H1 (cell line): ENCODE measurements at regions not wholly inside any gene's neighbourhood (a gene's known extent, or its start where the extent isn't known, plus 50 kb on each side); places are given as distances from the start of the nearest gene placed in this dataset.

ENCODE experiments used
- CTCF ChIA-PET: fragments of 300-600 bp; sonication (Branson Sonifier 250); formaldehyde crosslinking; loops from one replicate; lab custom pipeline; 2021; ENCODE audit not compliant: partially characterized antibody; lab: Charles Lee
- POLR2A ChIA-PET: fragments of 300-600 bp; sonication (Branson Sonifier 250); formaldehyde crosslinking; loops from one replicate; lab custom pipeline; 2021; ENCODE audit warnings: inconsistent platforms; ENCODE audit not compliant: partially characterized antibody; lab: Charles Lee
- DNase-seq, 2 experiments: peaks; one replicate each; pipeline versions ENCODE4 v3.0.0 to v3.0.0-alpha.2; 2010 to 2022; ENCODE audit warnings: low spot score in 2 of 2, low read depth in 1 of 2, mixed read lengths in 1 of 2
- FAIRE-seq: peaks from 2 replicates; lab custom pipeline; 2011; peaks lifted over from hg19 to GRCh38; lab: Jason Lieb, UNC
- H2AFZ ChIP-seq: 2 replicates; pipeline ENCODE4 v1.8.1; 2012; ENCODE audit warnings: low read length, inconsistent platforms
- H2AK5ac ChIP-seq: 2 replicates; pipeline ENCODE4 v1.6.1; 2013; ENCODE audit warnings: low read depth, low read length
- H2BK120ac ChIP-seq: replicated peaks from 2 replicates; pipeline ENCODE3; 2013; ENCODE audit warnings: low read depth, low read length, inconsistent platforms
- H2BK12ac ChIP-seq: 2 replicates; pipeline ENCODE4 v1.6.1; 2013; ENCODE audit warnings: low read depth, low read length
- H2BK15ac ChIP-seq: 2 replicates; pipeline ENCODE4 v1.6.1; 2013; ENCODE audit warnings: low read length
- H2BK20ac ChIP-seq: 2 replicates; pipeline ENCODE4 v1.6.1; 2013; ENCODE audit warnings: low read length
- H2BK5ac ChIP-seq: 2 replicates; pipeline ENCODE4 v1.6.1; 2013; ENCODE audit warnings: low read depth, low read length
- H3K14ac ChIP-seq: 2 replicates; pipeline ENCODE4 v1.6.1; 2013; ENCODE audit warnings: inconsistent platforms; ENCODE audit not compliant: insufficient read length
- H3K18ac ChIP-seq: 2 replicates; pipeline ENCODE4 v1.6.1; 2013; ENCODE audit warnings: low read length; ENCODE audit errors: extremely low read depth
- H3K23ac ChIP-seq: 2 replicates; pipeline ENCODE4 v1.6.1; 2013; ENCODE audit warnings: inconsistent platforms; ENCODE audit not compliant: insufficient read length
- H3K23me2 ChIP-seq: 2 replicates; pipeline ENCODE4 v1.6.1; 2013; ENCODE audit warnings: low read depth, low read length
- H3K27ac ChIP-seq: 2 replicates; pipeline ENCODE4 v1.6.1; 2011; ENCODE audit warnings: low read depth, low read length, inconsistent platforms
- H3K27me3 ChIP-seq, 4 experiments: replicated peaks in 1 of 4; 1 replicate in 1 of 4; 2 replicates in 3 of 4; pipeline versions ENCODE4 v1.6.1 to v1.8.1; 2011 to 2013; ENCODE audit warnings: low read length in 3 of 4, mild to moderate bottlenecking in 3 of 4, inconsistent platforms in 2 of 4, mixed read lengths in 2 of 4, moderate library complexity in 1 of 4; ENCODE audit not compliant: control insufficient read depth in 3 of 4, insufficient read depth in 3 of 4; ENCODE audit errors: extremely low read depth in 1 of 4
- H3K36me3 ChIP-seq, 4 experiments: 2 replicates each; pipeline versions ENCODE4 v1.6.1 to v1.8.1; 2011 to 2013; ENCODE audit warnings: mild to moderate bottlenecking in 4 of 4, low read length in 3 of 4, moderate library complexity in 2 of 4, control low read depth in 1 of 4, inconsistent platforms in 1 of 4; ENCODE audit not compliant: insufficient read depth in 4 of 4, control insufficient read depth in 2 of 4
- H3K4ac ChIP-seq: replicated peaks from 2 replicates; pipeline ENCODE3; 2013; ENCODE audit warnings: low read length, low read depth, mixed read lengths, inconsistent platforms; ENCODE audit not compliant: insufficient read length
- H3K4me1 ChIP-seq, 4 experiments: replicated peaks in 1 of 4; 1 replicate in 1 of 4; 2 replicates in 3 of 4; pipeline versions ENCODE4 v1.6.1 to v1.8.1; 2011 to 2013; ENCODE audit warnings: low read length in 3 of 4, inconsistent platforms in 2 of 4, mixed read lengths in 1 of 4; ENCODE audit not compliant: insufficient read depth in 4 of 4, control insufficient read depth in 3 of 4
- H3K4me2 ChIP-seq, 2 experiments: 2 replicates each; pipeline versions ENCODE4 v1.6.1 to v1.8.1; 2011 to 2013; ENCODE audit warnings: low read depth in 2 of 2, low read length in 2 of 2, control low read depth in 1 of 2, inconsistent platforms in 1 of 2, mild to moderate bottlenecking in 1 of 2; ENCODE audit not compliant: insufficient read depth in 1 of 2
- H3K4me3 ChIP-seq, 4 experiments: fragments of 200-600, 300-600 bp in 1 of 4; sonication (generic), shearing (Covaris generic), sonication (Bioruptor Twin) in 1 of 4; 2 replicates each; pipeline versions ENCODE4 v1.5.1 to v1.8.1; 2011 to 2016; ENCODE audit warnings: low read length in 4 of 4, low read depth in 3 of 4, control low read depth in 2 of 4, inconsistent platforms in 2 of 4, mild to moderate bottlenecking in 2 of 4, mixed read lengths in 1 of 4, moderate library complexity in 1 of 4; ENCODE audit not compliant: insufficient read depth in 2 of 4; ENCODE audit errors: extremely low read depth in 1 of 4
- H3K56ac ChIP-seq: replicated peaks from 2 replicates; pipeline ENCODE3; 2013; ENCODE audit warnings: low read depth, mild to moderate bottlenecking, mixed read lengths, low read length, inconsistent platforms; ENCODE audit not compliant: insufficient read length
- H3K79me1 ChIP-seq: 2 replicates; pipeline ENCODE4 v1.6.1; 2013; ENCODE audit warnings: low read depth, low read length, control low read depth
- H3K79me2 ChIP-seq, 2 experiments: 2 replicates each; pipeline versions ENCODE4 v1.6.1 to v1.8.1; 2012 to 2013; ENCODE audit warnings: low read length in 2 of 2, mild to moderate bottlenecking in 2 of 2, inconsistent platforms in 1 of 2; ENCODE audit not compliant: insufficient read depth in 2 of 2, control insufficient read depth in 1 of 2
- H3K9ac ChIP-seq, 4 experiments: replicated peaks in 1 of 4; 1 replicate in 1 of 4; 2 replicates in 3 of 4; pipeline versions ENCODE4 v1.6.1 to v1.8.1; 2011 to 2013; ENCODE audit warnings: low read depth in 3 of 4, low read length in 3 of 4, control low read depth in 2 of 4, mild to moderate bottlenecking in 2 of 4, moderate library complexity in 2 of 4, inconsistent platforms in 1 of 4; ENCODE audit errors: extremely low read depth in 1 of 4
- H3K9me3 ChIP-seq, 2 experiments: 2 replicates each; pipeline versions ENCODE4 v1.6.1 to v1.8.1; 2012 to 2013; ENCODE audit warnings: mild to moderate bottlenecking in 2 of 2, moderate library complexity in 2 of 2, control low read depth in 1 of 2, inconsistent platforms in 1 of 2, low read depth in 1 of 2, low read length in 1 of 2, mixed read lengths in 1 of 2; ENCODE audit not compliant: insufficient read depth in 2 of 2
- H4K20me1 ChIP-seq, 2 experiments: replicated peaks in 1 of 2; 2 replicates each; pipeline versions ENCODE3 to v1.8.1; 2011 to 2013; ENCODE audit warnings: inconsistent platforms in 2 of 2, low read length in 2 of 2, mild to moderate bottlenecking in 1 of 2; ENCODE audit not compliant: insufficient read depth in 2 of 2, control insufficient read depth in 1 of 2
- H4K5ac ChIP-seq: 2 replicates; pipeline ENCODE4 v1.6.1; 2013; ENCODE audit warnings: low read length, low read depth, mixed read lengths, inconsistent platforms; ENCODE audit not compliant: insufficient read length
- H4K8ac ChIP-seq: 2 replicates; pipeline ENCODE4 v1.8.0; 2013; ENCODE audit warnings: mild to moderate bottlenecking, moderate library complexity, low read length, inconsistent platforms; ENCODE audit not compliant: insufficient read depth; ENCODE audit errors: extremely low read depth
- H4K91ac ChIP-seq: replicated peaks from 2 replicates; pipeline ENCODE3; 2013; ENCODE audit warnings: low read length, mixed read lengths, inconsistent platforms; ENCODE audit not compliant: insufficient read length
- CBX5 ChIP-seq: fragments of 300-800, 300-1000 bp; sonication (generic); IDR thresholded peaks from 2 replicates; pipeline ENCODE4 v1.7.1; 2016; ENCODE audit warnings: antibody characterized with exemption, low read length, low read depth
- CTBP2 ChIP-seq: IDR thresholded peaks from 2 replicates; pipeline ENCODE4 v1.7.0; 2011; ENCODE audit warnings: borderline replicate concordance, mild to moderate bottlenecking, moderate library complexity, mixed read lengths, low read length; ENCODE audit not compliant: insufficient read depth, insufficient read length
- GABPA ChIP-seq: IDR thresholded peaks from 2 replicates; pipeline ENCODE4 v1.6.1; 2011; ENCODE audit warnings: mild to moderate bottlenecking, low read length, moderate library complexity, borderline replicate concordance; ENCODE audit not compliant: insufficient read depth
- GTF2F1 ChIP-seq: IDR thresholded peaks from 2 replicates; pipeline ENCODE4 v1.6.1; 2012; ENCODE audit warnings: low read depth, low read length, improper control_type of control experiment, borderline replicate concordance
- HDAC6 ChIP-seq: IDR thresholded peaks from one replicate; pipeline ENCODE4 v1.7.1; 2012; ENCODE audit warnings: low read depth, mild to moderate bottlenecking, inconsistent platforms, low read length, moderate library complexity
- KDM1A ChIP-seq: fragments of 200-600, 300-600 bp; sonication (generic); IDR thresholded peaks from 2 replicates; pipeline ENCODE4 v1.7.1; 2016; ENCODE audit warnings: mild to moderate bottlenecking, low read length, borderline replicate concordance
- POLR2A ChIP-seq, 2 experiments: IDR thresholded peaks; 1 replicate in 1 of 2; 2 replicates in 1 of 2; pipeline ENCODE4 v1.6.1; 2011; ENCODE audit warnings: low read depth in 2 of 2, low read length in 2 of 2, mild to moderate bottlenecking in 2 of 2; ENCODE audit errors: control extremely low read depth in 1 of 2
- SIN3A ChIP-seq, 2 experiments: IDR thresholded peaks in 1 of 2; conservative IDR thresholded peaks in 1 of 2; 2 replicates each; pipeline ENCODE4 v1.6.1; 2011 to 2012; ENCODE audit warnings: low read length in 2 of 2, improper control_type of control experiment in 1 of 2, low read depth in 1 of 2, mild to moderate bottlenecking in 1 of 2
- SIX5 ChIP-seq: IDR thresholded peaks from 2 replicates; pipeline ENCODE4 v1.6.1; 2011; ENCODE audit warnings: mild to moderate bottlenecking, low read depth, low read length
- SP1 ChIP-seq: IDR thresholded peaks from 2 replicates; pipeline ENCODE4 v1.6.1; 2011; ENCODE audit warnings: low read depth, low read length
- TAF7 ChIP-seq: optimal IDR thresholded peaks from 2 replicates; pipeline ENCODE3; 2011; ENCODE audit warnings: low read depth, mild to moderate bottlenecking, inconsistent platforms, low read length, moderate library complexity, borderline replicate concordance
- TCF12 ChIP-seq: IDR thresholded peaks from 2 replicates; pipeline ENCODE4 v1.6.1; 2011; ENCODE audit warnings: low read depth, mild to moderate bottlenecking, low read length
- TEAD4 ChIP-seq: IDR thresholded peaks from 2 replicates; pipeline ENCODE4 v1.6.1; 2012; ENCODE audit warnings: low read depth, low read length, inconsistent platforms, mixed read lengths
- ZNF274 ChIP-seq: IDR thresholded peaks from 2 replicates; pipeline ENCODE4 v1.7.0; 2012; ENCODE audit warnings: low read length, borderline replicate concordance; ENCODE audit errors: extremely low read depth
- WGBS, 2 experiments: shearing (Covaris generic) in 1 of 2; methylation state at CpG; one replicate each; pipeline versions ENCODE4 v1.1.6 to v1.1.7; 2013 to 2015; ENCODE audit warnings: low lambda C conversion rate in 2 of 2, mixed read lengths in 2 of 2, inconsistent platforms in 1 of 2, low coverage in 1 of 2, missing lambda C conversion rate in 1 of 2; ENCODE audit not compliant: insufficient replicate concordance in 2 of 2, insufficient coverage in 1 of 2, insufficient read length in 1 of 2; ENCODE audit errors: extremely low coverage in 1 of 2, missing lambda C conversion rate in 1 of 2; 5-methylcytosine and 5-hydroxymethylcytosine counted together

DNA sequence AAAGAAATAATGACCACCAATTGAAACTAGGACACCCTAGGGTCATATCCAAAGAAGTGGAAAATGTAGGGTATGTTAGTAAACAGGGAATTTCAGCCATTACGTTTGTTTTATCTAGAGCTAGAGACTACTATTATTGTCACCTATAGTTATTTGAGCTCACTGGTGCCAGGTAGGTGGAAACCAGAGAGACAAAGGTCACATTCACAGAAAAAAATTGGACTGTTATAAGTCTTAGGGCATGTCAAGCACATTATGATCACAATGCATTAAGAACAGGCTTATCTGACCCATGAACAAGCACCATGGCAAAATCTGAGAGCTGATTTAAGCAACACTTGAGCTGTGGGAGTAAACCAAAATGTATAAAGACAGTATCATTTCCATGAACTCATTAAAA is 530.1 kb upstream of the CITED2 start:
- Histone ChIP-seq H3K4ac (no peak overlapping the region), H4K20me1 (no peaks in the 10 kb centered on the region), H3K79me2 (no peaks in the 10 kb centered on the region), H2AK5ac (no peak overlapping the region), H3K9ac (no peak overlapping the region), H2BK12ac (no peak overlapping the region), H4K5ac (no peak overlapping the region), H3K9me3 (no peaks in the 10 kb centered on the region), H3K4me2 (no peak overlapping the region), H3K23me2 (no peaks in the 10 kb centered on the region), H3K56ac (no peak overlapping the region), H3K27ac (no peak overlapping the region), H3K79me1 (no peaks in the 10 kb centered on the region), H3K36me3 (no peaks in the 10 kb centered on the region), H2AFZ (no peak overlapping the region), H4K91ac (no peak overlapping the region), H3K14ac (no peak overlapping the region), H2BK120ac (no peak overlapping the region), H3K4me3 (no peak overlapping the region), H2BK5ac (no peak overlapping the region), H3K4me1 (peaks cover 0 to 5% (median 2%) of the 10 kb centered on the region in 4 experiments; a peak in 1 of 7 replicates), H2BK20ac (no peak overlapping the region), H3K23ac (no peak overlapping the region), H3K27me3 (no peaks in the 10 kb centered on the region), H4K8ac (no peak overlapping the region), H2BK15ac (no peak overlapping the region), H3K18ac (no peak overlapping the region)
- no peak for DNase-seq
- POLR2A ChIA-PET, result interaction anchor here (1.5 kb wide), 1 partner anchor 16 kb away, joined by 3 read pairs; no protein-coding TSS in a partner anchor
- WGBS, 2 experiments, result 73% methylated on average over 1 of the region's 1 CpG; no CpG with 5 or more reads in 1 of the 2 experiments
- no peak for TF ChIP-seq SP1
- no peak for TF ChIP-seq TAF7
- TF ChIP-seq KDM1A, result no peak
- no peak for TF ChIP-seq TEAD4
- no peak for TF ChIP-seq SIN3A (conservative IDR thresholded peaks at IDR 0.05 in 1 of 2, IDR thresholded peaks at IDR 0.05 in 1 of 2; ENCODE audit: low read depth in 1 of 2, low read length in 2 of 2)
- no peak for TF ChIP-seq GTF2F1
- TF ChIP-seq HDAC6, result no peak
- no peak for TF ChIP-seq TCF12
- TF ChIP-seq CTBP2, result no peak
- TF ChIP-seq GABPA, result no peak
- no peak for TF ChIP-seq SIX5
- no peak for TF ChIP-seq CBX5
- no peak for TF ChIP-seq POLR2A (IDR thresholded peaks at IDR 0.05; ENCODE audit: control extremely low read depth in 1 of 2, low read depth in 2 of 2, low read length in 2 of 2)
- TF ChIP-seq ZNF274, result no peak
- CTCF ChIA-PET, result interaction anchor here (0.7 to 1.7 kb wide), 2 partner anchors 10 to 565 kb away, joined by 3 to 4 read pairs; no protein-coding TSS in a partner anchor
- FAIRE-seq, result no peak
